ENCODE measurements at regions not wholly inside any gene's neighbourhood (a gene's known extent, or its start where the extent isn't known, plus 50 kb on each side); places are given as distances from the start of the nearest gene placed in this dataset.

DNA sequence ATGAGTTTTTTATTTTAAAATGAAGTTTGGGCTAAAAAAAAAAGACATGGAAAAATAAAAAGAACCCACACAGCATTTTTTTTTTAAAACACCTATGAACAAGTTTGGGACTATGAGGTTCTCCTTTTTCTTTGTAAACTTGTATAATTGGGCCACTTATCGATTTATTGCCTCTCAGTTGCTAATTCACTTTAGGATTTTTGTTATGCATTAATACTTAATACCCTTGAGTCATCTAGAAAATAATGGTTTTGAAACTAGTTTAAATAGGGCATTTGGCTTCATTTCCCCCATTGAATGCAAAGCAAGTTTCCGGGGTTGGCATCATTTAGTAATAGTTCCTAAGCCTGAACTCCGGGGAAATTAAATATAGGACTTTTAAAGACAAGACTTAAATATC is 312.8 kb upstream of the RGS6 start:
- DNase-seq (ENCODE audit: low spot score) = no peak
- H3K27ac Mint-ChIP-seq = no peak overlapping the region
- H3K36me3 Mint-ChIP-seq (ENCODE audit: low read depth) = peaks cover 14% of the 10 kb centered on the region

DNA sequence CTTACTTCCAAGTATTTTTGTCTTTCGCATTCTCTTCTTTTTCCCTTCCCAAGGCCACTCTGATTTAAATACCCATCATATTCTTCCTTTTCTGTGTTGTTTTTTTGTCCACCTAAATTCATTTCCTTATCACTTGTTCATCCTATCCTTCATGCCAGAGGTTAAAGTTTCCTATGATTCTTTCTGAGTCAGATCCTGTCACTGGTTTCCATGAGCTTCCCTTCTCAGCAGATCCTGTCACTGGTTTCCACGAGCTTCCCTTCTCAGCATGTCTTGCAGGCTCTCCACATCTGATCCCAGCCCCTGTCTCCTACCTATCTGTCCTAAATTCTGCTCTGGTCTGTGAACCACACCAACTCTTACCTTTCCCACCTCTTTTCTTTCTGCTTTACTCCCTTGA is 311.8 kb upstream of the RGS6 start:
- no peak for ATAC-seq
- no peak overlapping the region for H3K4me3 Mint-ChIP-seq
- H3K36me3 Mint-ChIP-seq (ENCODE audit: low read depth) = peaks cover 17% of the 10 kb centered on the region
- H3K4me3 ChIP-seq = no peak overlapping the region
- no peaks in the 10 kb centered on the region for H3F3A ChIP-seq (replicated peaks; ENCODE audit: low read depth)
- no peaks in the 10 kb centered on the region for H4K20me1 ChIP-seq (replicated peaks; ENCODE audit: insufficient read depth)
- no peaks in the 10 kb centered on the region for H3K27me3 ChIP-seq (ENCODE audit: insufficient read depth)
- no peaks in the 10 kb centered on the region for H3K9me3 Mint-ChIP-seq
- no peaks in the 10 kb centered on the region for H3K79me2 ChIP-seq (replicated peaks; ENCODE audit: insufficient read depth)
- H3K4me1 Mint-ChIP-seq = peaks cover 26% of the 10 kb centered on the region
- no peak overlapping the region for H3K27ac ChIP-seq (ENCODE audit: low read depth)
- peaks cover 4% of the 10 kb centered on the region; the same call in 1 of the 2 replicates for H3K4me1 ChIP-seq (ENCODE audit: insufficient read depth)
- no peak overlapping the region for H2AFZ ChIP-seq
- DNase-seq (ENCODE audit: low spot score) = no peak
- no peak overlapping the region; the same call in 1 of the 2 replicates for H3K27ac Mint-ChIP-seq
- no peaks in the 10 kb centered on the region for H3K36me3 ChIP-seq (ENCODE audit: insufficient read depth)
- H3K4me2 ChIP-seq = no peak overlapping the region
- H3K27me3 Mint-ChIP-seq (ENCODE audit: insufficient read depth, low read depth, poor library complexity) = peaks cover 2% of the 10 kb centered on the region
- peaks cover 11% of the 10 kb centered on the region for H3K9me2 ChIP-seq (ENCODE audit: insufficient read depth)
- TF ChIP-seq EZH2phosphoT487 (IDR thresholded peaks at IDR 0.05; ENCODE audit: unreplicated experiment) (no peak), CTCF (conservative IDR thresholded peaks at IDR 0.05; ENCODE audit: low read depth in 2 of 2) (no peak), EZH2 (IDR thresholded peaks at IDR 0.05; ENCODE audit: low read depth, unreplicated experiment) (no peak), CREB1 (CRISPR knock-in tag; IDR thresholded peaks at IDR 0.05; ENCODE audit: low read depth) (no peak), JUNB (IDR thresholded peaks at IDR 0.05; ENCODE audit: unreplicated experiment) (no peak), ZNF331 (CRISPR knock-in tag; IDR thresholded peaks at IDR 0.05; ENCODE audit: low read depth) (no peak), ZNF114 (CRISPR knock-in tag; IDR thresholded peaks at IDR 0.05) (no peak), ETS1 (IDR thresholded peaks at IDR 0.05) (no peak)
- TF ChIP-seq, protein P1, sequence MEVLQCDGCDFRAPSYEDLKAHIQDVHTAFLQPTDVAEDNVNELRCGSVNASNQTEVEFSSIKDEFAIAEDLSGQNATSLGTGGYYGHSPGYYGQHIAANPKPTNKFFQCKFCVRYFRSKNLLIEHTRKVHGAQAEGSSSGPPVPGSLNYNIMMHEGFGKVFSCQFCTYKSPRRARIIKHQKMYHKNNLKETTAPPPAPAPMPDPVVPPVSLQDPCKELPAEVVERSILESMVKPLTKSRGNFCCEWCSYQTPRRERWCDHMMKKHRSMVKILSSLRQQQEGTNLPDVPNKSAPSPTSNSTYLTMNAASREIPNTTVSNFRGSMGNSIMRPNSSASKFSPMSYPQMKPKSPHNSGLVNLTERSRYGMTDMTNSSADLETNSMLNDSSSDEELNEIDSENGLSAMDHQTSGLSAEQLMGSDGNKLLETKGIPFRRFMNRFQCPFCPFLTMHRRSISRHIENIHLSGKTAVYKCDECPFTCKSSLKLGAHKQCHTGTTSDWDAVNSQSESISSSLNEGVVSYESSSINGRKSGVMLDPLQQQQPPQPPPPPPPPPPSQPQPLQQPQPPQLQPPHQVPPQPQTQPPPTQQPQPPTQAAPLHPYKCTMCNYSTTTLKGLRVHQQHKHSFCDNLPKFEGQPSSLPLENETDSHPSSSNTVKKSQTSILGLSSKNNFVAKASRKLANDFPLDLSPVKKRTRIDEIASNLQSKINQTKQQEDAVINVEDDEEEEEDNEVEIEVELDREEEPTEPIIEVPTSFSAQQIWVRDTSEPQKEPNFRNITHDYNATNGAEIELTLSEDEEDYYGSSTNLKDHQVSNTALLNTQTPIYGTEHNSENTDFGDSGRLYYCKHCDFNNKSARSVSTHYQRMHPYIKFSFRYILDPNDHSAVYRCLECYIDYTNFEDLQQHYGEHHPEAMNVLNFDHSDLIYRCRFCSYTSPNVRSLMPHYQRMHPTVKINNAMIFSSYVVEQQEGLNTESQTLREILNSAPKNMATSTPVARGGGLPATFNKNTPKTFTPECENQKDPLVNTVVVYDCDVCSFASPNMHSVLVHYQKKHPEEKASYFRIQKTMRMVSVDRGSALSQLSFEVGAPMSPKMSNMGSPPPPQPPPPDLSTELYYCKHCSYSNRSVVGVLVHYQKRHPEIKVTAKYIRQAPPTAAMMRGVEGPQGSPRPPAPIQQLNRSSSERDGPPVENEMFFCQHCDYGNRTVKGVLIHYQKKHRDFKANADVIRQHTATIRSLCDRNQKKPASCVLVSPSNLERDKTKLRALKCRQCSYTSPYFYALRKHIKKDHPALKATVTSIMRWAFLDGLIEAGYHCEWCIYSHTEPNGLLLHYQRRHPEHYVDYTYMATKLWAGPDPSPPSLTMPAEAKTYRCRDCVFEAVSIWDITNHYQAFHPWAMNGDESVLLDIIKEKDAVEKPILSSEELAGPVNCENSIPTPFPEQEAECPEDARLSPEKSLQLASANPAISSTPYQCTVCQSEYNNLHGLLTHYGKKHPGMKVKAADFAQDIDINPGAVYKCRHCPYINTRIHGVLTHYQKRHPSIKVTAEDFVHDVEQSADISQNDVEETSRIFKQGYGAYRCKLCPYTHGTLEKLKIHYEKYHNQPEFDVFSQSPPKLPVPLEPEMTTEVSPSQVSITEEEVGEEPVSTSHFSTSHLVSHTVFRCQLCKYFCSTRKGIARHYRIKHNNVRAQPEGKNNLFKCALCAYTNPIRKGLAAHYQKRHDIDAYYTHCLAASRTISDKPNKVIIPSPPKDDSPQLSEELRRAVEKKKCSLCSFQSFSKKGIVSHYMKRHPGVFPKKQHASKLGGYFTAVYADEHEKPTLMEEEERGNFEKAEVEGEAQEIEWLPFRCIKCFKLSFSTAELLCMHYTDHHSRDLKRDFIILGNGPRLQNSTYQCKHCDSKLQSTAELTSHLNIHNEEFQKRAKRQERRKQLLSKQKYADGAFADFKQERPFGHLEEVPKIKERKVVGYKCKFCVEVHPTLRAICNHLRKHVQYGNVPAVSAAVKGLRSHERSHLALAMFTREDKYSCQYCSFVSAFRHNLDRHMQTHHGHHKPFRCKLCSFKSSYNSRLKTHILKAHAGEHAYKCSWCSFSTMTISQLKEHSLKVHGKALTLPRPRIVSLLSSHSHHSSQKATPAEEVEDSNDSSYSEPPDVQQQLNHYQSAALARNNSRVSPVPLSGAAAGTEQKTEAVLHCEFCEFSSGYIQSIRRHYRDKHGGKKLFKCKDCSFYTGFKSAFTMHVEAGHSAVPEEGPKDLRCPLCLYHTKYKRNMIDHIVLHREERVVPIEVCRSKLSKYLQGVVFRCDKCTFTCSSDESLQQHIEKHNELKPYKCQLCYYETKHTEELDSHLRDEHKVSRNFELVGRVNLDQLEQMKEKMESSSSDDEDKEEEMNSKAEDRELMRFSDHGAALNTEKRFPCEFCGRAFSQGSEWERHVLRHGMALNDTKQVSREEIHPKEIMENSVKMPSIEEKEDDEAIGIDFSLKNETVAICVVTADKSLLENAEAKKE (CRISPR knock-in tag; IDR thresholded peaks at IDR 0.05) = no peak

More for the DNA sequence above, 312.8 kb upstream of the RGS6 start:
- no peak overlapping the region for H3K4me3 ChIP-seq
- TF ChIP-seq STAT1 (IDR thresholded peaks at IDR 0.05; ENCODE audit: unreplicated experiment) (no peak), ETS1 (IDR thresholded peaks at IDR 0.05) (no peak)
- Mint-ChIP-seq H3K9me3 (no peaks in the 10 kb centered on the region), H3K4me3 (no peak overlapping the region), H3K4me1 (peaks cover 30% of the 10 kb centered on the region), H3K27me3 (ENCODE audit: insufficient read depth, low read depth, poor library complexity) (peaks cover 2% of the 10 kb centered on the region)
- H3K27ac ChIP-seq (ENCODE audit: low read depth) = no peak overlapping the region
- H3K4me2 ChIP-seq = no peak overlapping the region
- H3K27me3 ChIP-seq (ENCODE audit: insufficient read depth) = no peaks in the 10 kb centered on the region
- H3K9me2 ChIP-seq (ENCODE audit: insufficient read depth) = peaks cover 12% of the 10 kb centered on the region
- H4K20me1 ChIP-seq (replicated peaks; ENCODE audit: insufficient read depth) = no peaks in the 10 kb centered on the region
- H3K36me3 ChIP-seq (ENCODE audit: insufficient read depth) = no peaks in the 10 kb centered on the region
- no peak overlapping the region for H2AFZ ChIP-seq
- peaks cover 4% of the 10 kb centered on the region; the same call in 1 of the 2 replicates for H3K4me1 ChIP-seq (ENCODE audit: insufficient read depth)
- H3K79me2 ChIP-seq (replicated peaks; ENCODE audit: insufficient read depth) = 0 out of 2 replicates have a peak, but pooled peaks cover 2% of the 10 kb centered on the region
- no peak for ATAC-seq
- H3F3A ChIP-seq (replicated peaks; ENCODE audit: low read depth) = no peaks in the 10 kb centered on the region

Measured in GM23338 (cell line).